ENCODE measurements at regions not wholly inside any gene's neighbourhood (a gene's known extent, or its start where the extent isn't known, plus 50 kb on each side); places are given as distances from the start of the nearest gene placed in this dataset.

DNA sequence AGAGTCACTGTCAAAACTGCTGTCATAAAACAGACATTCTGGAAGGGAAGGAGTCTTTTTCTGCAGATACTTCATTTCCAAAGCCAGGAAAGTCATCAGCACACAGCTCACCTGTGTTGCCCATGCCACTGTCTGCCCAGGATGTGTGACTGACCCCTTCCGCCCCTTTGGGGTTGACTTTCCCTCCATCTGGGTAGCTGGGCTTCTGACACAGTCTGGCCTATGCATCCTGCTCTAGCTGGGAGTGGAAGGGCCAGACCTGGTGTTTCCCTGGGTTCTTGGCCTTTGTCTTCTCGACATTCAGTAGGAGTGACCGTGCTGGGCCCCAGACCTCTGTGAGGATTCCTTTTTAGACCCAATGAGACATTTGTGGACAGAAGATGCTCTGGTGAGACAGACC lies 378.9 kb upstream of the NUPR2 start:
- Histone ChIP-seq H3K36me3 (no peaks in the 10 kb centered on the region), H4K20me1 (ENCODE audit: low read depth) (no peaks in the 10 kb centered on the region), H3K4me1 (no peaks in the 10 kb centered on the region), H3K4me3 (no peak overlapping the region), H3K9me3 (ENCODE audit: low read depth) (peaks cover 20% of the 10 kb centered on the region), H3K27ac (no peak overlapping the region), H3K79me2 (ENCODE audit: low read depth) (no peaks in the 10 kb centered on the region), H2AFZ (replicated peaks) (no peak overlapping the region), H3K27me3 (no peaks in the 10 kb centered on the region), H3K4me2 (no peak overlapping the region), H3F3A (ENCODE audit: low read depth) (no peaks in the 10 kb centered on the region), H3K9ac (no peak overlapping the region)
- no peak overlapping the region for H3K27ac Mint-ChIP-seq
- no peaks in the 10 kb centered on the region for H3K4me1 Mint-ChIP-seq
- no peak overlapping the region for H3K4me3 Mint-ChIP-seq
- peaks cover 3% of the 10 kb centered on the region for H3K27me3 Mint-ChIP-seq (ENCODE audit: insufficient read depth, low read depth)
- H3K9me3 Mint-ChIP-seq, result peaks cover 56% of the 10 kb centered on the region
- DNase-seq (ENCODE audit: low spot score), result no peak
- no peaks in the 10 kb centered on the region for H3K36me3 Mint-ChIP-seq
- TF ChIP-seq EZH2phosphoT487 (IDR thresholded peaks at IDR 0.05) (no peak), EZH2 (IDR thresholded peaks at IDR 0.05) (no peak)
- TF ChIP-seq, protein P1, sequence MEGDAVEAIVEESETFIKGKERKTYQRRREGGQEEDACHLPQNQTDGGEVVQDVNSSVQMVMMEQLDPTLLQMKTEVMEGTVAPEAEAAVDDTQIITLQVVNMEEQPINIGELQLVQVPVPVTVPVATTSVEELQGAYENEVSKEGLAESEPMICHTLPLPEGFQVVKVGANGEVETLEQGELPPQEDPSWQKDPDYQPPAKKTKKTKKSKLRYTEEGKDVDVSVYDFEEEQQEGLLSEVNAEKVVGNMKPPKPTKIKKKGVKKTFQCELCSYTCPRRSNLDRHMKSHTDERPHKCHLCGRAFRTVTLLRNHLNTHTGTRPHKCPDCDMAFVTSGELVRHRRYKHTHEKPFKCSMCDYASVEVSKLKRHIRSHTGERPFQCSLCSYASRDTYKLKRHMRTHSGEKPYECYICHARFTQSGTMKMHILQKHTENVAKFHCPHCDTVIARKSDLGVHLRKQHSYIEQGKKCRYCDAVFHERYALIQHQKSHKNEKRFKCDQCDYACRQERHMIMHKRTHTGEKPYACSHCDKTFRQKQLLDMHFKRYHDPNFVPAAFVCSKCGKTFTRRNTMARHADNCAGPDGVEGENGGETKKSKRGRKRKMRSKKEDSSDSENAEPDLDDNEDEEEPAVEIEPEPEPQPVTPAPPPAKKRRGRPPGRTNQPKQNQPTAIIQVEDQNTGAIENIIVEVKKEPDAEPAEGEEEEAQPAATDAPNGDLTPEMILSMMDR (IDR thresholded peaks at IDR 0.05), result no peak

DNA sequence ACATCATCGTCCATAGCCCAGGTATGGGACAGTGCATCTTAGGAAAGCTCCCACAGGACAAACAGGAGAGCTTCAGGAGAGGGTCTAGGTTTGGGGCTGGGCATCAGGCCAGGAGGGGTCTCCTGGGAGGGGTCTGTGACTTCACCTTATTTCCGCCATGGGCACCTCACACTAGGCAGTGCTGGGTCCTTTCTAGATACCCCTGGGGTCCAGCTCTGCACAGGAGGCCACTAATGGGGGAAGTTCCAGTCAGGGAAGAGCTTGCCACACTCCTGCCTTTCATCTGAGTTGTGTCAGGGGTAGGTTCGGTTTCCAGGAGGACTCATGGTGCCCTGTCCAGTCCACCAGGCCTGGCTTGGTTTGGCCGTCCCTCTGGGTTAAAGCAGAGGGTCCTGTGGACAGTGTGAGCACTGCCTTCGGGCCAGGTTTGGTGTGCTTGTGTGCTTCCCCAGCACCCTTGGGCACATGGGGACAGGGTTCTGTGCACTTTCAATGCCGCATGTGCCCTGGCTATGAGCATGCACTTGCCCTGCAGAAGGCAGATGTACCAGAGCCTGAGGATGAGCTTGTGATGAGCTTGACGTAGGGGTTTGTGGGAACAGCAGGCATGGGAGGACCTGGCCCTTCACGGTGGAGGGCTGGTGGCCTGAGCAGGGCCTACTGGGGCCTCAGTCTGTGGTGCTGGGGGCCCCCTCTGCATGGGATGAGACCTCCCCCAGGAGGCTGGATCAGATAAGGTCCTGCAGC lies 377.7 kb upstream of the NUPR2 start:
- H3K9me3 ChIP-seq (ENCODE audit: low read depth), result peaks cover 13% of the 10 kb centered on the region
- no peaks in the 10 kb centered on the region for H3K36me3 ChIP-seq
- H3K27me3 Mint-ChIP-seq (ENCODE audit: insufficient read depth, low read depth), result peaks cover 3% of the 10 kb centered on the region

DNA sequence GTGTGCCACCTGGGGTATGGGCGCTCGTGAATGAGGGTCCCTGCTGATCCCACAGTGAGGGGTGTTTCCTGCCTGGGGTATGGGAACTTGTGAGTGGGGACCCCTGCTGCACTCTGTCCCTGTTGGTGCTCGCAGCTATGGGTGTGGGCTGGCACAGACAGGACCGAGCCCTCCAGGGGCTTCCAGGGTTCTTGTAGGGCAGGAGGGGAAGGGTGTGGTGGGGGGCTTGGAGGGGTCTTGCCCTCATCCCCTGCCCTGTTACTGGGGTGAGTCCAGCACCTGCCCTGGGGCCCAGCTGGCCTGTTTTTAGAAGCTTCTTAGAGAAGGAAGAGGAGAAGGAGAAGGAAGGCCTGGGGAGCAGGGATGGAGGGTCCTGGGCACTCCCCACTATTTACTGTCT lies 377.0 kb upstream of the NUPR2 start:
- Histone ChIP-seq H3K4me1 (no peaks in the 10 kb centered on the region), H3F3A (ENCODE audit: low read depth) (no peaks in the 10 kb centered on the region), H3K36me3 (no peaks in the 10 kb centered on the region), H3K4me3 (no peak overlapping the region), H3K9ac (no peak overlapping the region), H3K27me3 (no peaks in the 10 kb centered on the region), H4K20me1 (ENCODE audit: low read depth) (no peaks in the 10 kb centered on the region), H2AFZ (replicated peaks) (no peak overlapping the region), H3K4me2 (no peak overlapping the region), H3K27ac (no peak overlapping the region), H3K79me2 (ENCODE audit: low read depth) (no peaks in the 10 kb centered on the region), H3K9me3 (ENCODE audit: low read depth) (peaks cover 8% of the 10 kb centered on the region)
- Mint-ChIP-seq H3K4me3 (no peak overlapping the region), H3K27ac (no peak overlapping the region), H3K27me3 (ENCODE audit: insufficient read depth, low read depth) (peaks cover 3% of the 10 kb centered on the region), H3K36me3 (no peaks in the 10 kb centered on the region), H3K9me3 (peaks cover 56% of the 10 kb centered on the region), H3K4me1 (no peaks in the 10 kb centered on the region)
- TF ChIP-seq, protein P1 (IDR thresholded peaks at IDR 0.05), result no peak
- no peak for TF ChIP-seq EZH2 (IDR thresholded peaks at IDR 0.05)
- no peak for TF ChIP-seq EZH2phosphoT487 (IDR thresholded peaks at IDR 0.05)
- DNase-seq (ENCODE audit: low spot score), result no peak

More for the DNA sequence above, 377.7 kb upstream of the NUPR2 start:
- TF ChIP-seq, protein P1 (IDR thresholded peaks at IDR 0.05), result no peak
- TF ChIP-seq EZH2phosphoT487 (IDR thresholded peaks at IDR 0.05) (no peak), EZH2 (IDR thresholded peaks at IDR 0.05) (no peak)
- H3K9ac ChIP-seq, result no peak overlapping the region
- H3K27me3 ChIP-seq, result no peaks in the 10 kb centered on the region
- no peaks in the 10 kb centered on the region for H3F3A ChIP-seq (ENCODE audit: low read depth)
- no peak for DNase-seq (ENCODE audit: low spot score)
- Mint-ChIP-seq H3K27ac (no peak overlapping the region), H3K36me3 (no peaks in the 10 kb centered on the region), H3K4me3 (no peak overlapping the region), H3K9me3 (peaks cover 54% of the 10 kb centered on the region), H3K4me1 (no peaks in the 10 kb centered on the region)
- H3K4me1 ChIP-seq, result no peaks in the 10 kb centered on the region
- no peak overlapping the region for H2AFZ ChIP-seq (replicated peaks)
- H3K27ac ChIP-seq, result no peak overlapping the region
- no peak overlapping the region for H3K4me3 ChIP-seq
- H3K79me2 ChIP-seq (ENCODE audit: low read depth), result no peaks in the 10 kb centered on the region
- no peaks in the 10 kb centered on the region for H4K20me1 ChIP-seq (ENCODE audit: low read depth)
- no peak overlapping the region for H3K4me2 ChIP-seq
